ENCODE measurements at regions not wholly inside any gene's neighbourhood (a gene's known extent, or its start where the extent isn't known, plus 50 kb on each side); places are given as distances from the start of the nearest gene placed in this dataset.

DNA sequence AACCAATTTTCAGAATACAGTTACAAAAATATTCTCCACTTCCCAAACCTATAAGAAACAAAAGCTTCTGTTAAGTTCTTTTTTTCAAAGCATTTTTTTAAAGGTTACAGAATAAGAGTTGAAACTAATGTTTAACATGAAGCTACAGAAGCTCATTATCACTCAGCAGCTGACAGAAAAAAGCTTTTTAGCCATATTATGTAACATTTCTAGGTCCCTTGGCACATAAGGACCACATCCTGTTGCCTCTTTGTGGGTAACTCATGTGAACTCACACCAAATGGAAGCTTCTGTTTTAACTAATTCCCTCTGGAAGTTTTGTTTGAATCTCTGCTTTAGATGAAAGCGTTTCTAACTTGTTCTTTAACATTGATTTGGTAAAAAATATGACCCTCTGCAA lies 242.5 kb upstream of the TMPRSS15 start:
- no peak overlapping the region for H3K27ac Mint-ChIP-seq
- no peaks in the 10 kb centered on the region for H3K9me3 Mint-ChIP-seq (ENCODE audit: low read depth)
- ChIA-PET CTCF (no interaction called here), POLR2A (no interaction called here)
- H3K4me1 Mint-ChIP-seq = no peaks in the 10 kb centered on the region
- H3K27me3 Mint-ChIP-seq = no peaks in the 10 kb centered on the region
- H3K4me3 Mint-ChIP-seq = no peak overlapping the region
- H3K36me3 Mint-ChIP-seq (ENCODE audit: low read depth) = no peaks in the 10 kb centered on the region
- intact Hi-C loops (cut with DNase I, micrococcal nuclease) = no loop called here
- DNase-seq (no peak), ATAC-seq (no peak)

DNA sequence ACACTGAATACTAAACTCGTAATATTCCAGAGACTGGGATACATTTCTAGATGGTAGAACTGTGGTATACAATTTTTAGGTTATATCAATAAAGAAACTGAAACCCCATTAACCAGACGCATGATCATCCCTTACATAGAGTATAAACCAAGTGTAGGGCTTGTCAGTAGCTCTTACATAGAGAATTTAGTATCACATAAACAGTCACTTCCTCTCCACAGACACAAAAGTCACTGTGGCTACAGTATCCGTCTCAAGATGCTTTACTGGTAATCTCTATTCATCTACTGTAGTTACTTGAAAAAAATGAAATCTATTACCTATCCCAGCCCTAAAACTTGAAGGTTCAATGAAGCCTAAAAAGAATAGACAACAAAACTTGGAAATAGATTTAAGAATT lies 252.3 kb upstream of the TMPRSS15 start:
- intact Hi-C loops (cut with DNase I, micrococcal nuclease) = no loop called here
- DNase-seq (no peak), ATAC-seq (no peak)
- H3K4me3 Mint-ChIP-seq = no peak overlapping the region
- H3K36me3 Mint-ChIP-seq (ENCODE audit: low read depth) = no peaks in the 10 kb centered on the region
- no peaks in the 10 kb centered on the region for H3K27me3 Mint-ChIP-seq
- no peak overlapping the region for H3K27ac Mint-ChIP-seq
- ChIA-PET CTCF (interaction anchor here (0.7 kb wide), 1 partner anchor 187 kb away, joined by 4 read pairs; no protein-coding TSS in a partner anchor), POLR2A (no interaction called here)
- no peaks in the 10 kb centered on the region for H3K4me1 Mint-ChIP-seq
- peaks cover 6% of the 10 kb centered on the region for H3K9me3 Mint-ChIP-seq (ENCODE audit: low read depth)

DNA sequence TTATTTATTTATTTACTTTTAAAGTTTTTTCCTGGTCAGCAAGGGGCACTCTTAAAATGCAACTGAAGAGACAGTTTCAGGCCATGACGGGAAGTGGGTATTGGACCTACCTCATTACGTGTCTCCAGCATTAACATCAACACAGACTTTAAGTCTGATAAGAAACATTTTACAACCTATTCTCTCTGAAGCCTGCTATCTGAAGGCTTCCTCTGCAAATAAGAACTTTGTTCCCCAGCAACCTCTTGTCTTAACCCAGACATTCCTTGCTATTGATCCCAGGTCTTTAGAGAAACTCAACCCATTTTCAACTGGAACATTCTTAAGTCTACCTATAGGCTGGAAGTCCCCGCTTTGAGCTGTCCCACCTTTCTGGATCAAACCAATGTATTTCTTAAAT lies 258.3 kb upstream of the TMPRSS15 start:
- Mint-ChIP-seq H3K4me1 (no peaks in the 10 kb centered on the region), H3K9me3 (ENCODE audit: low read depth) (peaks cover 7% of the 10 kb centered on the region), H3K27me3 (no peaks in the 10 kb centered on the region), H3K36me3 (ENCODE audit: low read depth) (no peaks in the 10 kb centered on the region), H3K4me3 (no peak overlapping the region), H3K27ac (no peak overlapping the region)
- DNase-seq (no peak), ATAC-seq (no peak)
- intact Hi-C loops (cut with DNase I, micrococcal nuclease) = loop anchor here in 1 of 2 experiments (10.0 kb wide), 1 partner anchor 57 kb away; no protein-coding TSS in a partner anchor
- ChIA-PET POLR2A (no interaction called here), CTCF (no interaction called here)

DNA sequence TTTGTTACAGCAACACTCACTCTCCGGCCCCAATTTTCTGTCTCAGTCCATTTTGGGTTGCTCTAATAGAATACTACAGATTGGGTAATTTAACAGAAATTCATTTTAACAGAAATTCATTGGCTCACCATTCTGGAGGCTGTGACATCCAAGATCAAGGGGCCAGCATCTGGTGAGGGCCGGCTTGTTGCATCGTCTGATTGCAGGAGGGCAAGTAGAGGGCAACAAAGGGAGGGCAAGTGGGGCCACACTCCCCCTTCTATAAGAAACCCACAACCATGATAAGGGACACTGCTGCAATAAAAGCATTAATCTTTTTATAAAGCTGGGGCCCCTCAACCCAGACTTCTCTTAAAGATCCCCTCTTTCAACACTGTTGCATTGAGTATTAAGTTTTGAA lies 260.1 kb upstream of the TMPRSS15 start:
- ChIA-PET POLR2A (no interaction called here), CTCF (no interaction called here)
- Mint-ChIP-seq H3K36me3 (ENCODE audit: low read depth) (no peaks in the 10 kb centered on the region), H3K9me3 (ENCODE audit: low read depth) (peaks cover 13% of the 10 kb centered on the region), H3K4me1 (no peaks in the 10 kb centered on the region), H3K4me3 (no peak overlapping the region), H3K27me3 (no peaks in the 10 kb centered on the region), H3K27ac (no peak overlapping the region)
- ATAC-seq (no peak), DNase-seq (no peak)
- intact Hi-C loops (cut with DNase I, micrococcal nuclease) = loop anchor here in 1 of 2 experiments (10.0 kb wide), 1 partner anchor 59 kb away; no protein-coding TSS in a partner anchor

DNA sequence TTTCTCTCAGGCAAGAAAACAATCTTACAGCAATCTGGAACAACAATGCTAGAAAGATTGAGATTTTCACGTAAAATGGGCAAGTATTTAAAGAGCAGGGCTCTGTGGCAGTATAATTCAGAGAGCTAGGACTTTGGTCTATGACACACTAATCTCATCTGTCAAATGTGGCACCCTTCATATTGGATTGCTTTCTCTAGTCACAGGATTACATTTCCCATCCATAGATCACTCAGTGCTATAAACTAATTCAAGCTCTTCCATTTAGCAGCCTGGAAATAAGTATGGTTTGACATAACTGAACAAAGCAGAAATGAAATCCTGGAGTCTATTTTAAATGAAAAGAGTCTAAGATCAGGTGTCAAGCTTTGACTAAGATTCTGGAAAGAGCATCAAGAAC lies 263.1 kb upstream of the TMPRSS15 start:
- no peaks in the 10 kb centered on the region for H3K36me3 Mint-ChIP-seq (ENCODE audit: low read depth)
- H3K27me3 Mint-ChIP-seq = no peaks in the 10 kb centered on the region
- no peak overlapping the region for H3K4me3 Mint-ChIP-seq
- POLR2A ChIA-PET = no interaction called here
- DNase-seq (no peak), ATAC-seq (no peak)
- no peak overlapping the region for H3K27ac Mint-ChIP-seq
- CTCF ChIA-PET = no interaction called here
- no peaks in the 10 kb centered on the region for H3K4me1 Mint-ChIP-seq
- intact Hi-C loops (cut with DNase I, micrococcal nuclease) = loop anchor here in 1 of 2 experiments (10.0 kb wide), 1 partner anchor 62 kb away; no protein-coding TSS in a partner anchor
- peaks cover 16% of the 10 kb centered on the region for H3K9me3 Mint-ChIP-seq (ENCODE audit: low read depth)

DNA sequence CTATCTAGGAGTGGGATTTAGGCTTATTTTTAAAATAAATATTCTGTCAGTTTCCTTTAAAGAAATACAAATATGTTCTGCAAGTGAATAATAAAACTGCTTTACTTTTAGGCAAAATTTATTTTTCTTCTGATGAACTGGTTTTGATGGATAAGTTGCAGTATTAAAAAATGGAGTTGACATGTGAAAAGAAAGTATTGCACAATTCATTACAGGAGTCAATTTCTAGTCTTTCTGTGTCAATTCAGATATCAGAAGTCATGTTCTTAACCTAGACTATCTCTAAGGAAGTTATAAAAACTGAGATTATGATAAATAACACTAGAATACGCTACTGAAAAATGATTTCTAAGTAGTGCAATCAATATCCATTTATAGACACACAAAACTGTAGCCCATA lies 270.2 kb upstream of the TMPRSS15 start:
- Mint-ChIP-seq H3K4me3 (no peak overlapping the region), H3K27me3 (no peaks in the 10 kb centered on the region), H3K9me3 (ENCODE audit: low read depth) (peaks cover 11% of the 10 kb centered on the region), H3K36me3 (ENCODE audit: low read depth) (no peaks in the 10 kb centered on the region), H3K4me1 (no peaks in the 10 kb centered on the region), H3K27ac (no peak overlapping the region)
- POLR2A ChIA-PET = no interaction called here
- intact Hi-C loops (cut with DNase I, micrococcal nuclease) = no loop called here
- CTCF ChIA-PET = no interaction called here
- ATAC-seq (no peak), DNase-seq (no peak)

DNA sequence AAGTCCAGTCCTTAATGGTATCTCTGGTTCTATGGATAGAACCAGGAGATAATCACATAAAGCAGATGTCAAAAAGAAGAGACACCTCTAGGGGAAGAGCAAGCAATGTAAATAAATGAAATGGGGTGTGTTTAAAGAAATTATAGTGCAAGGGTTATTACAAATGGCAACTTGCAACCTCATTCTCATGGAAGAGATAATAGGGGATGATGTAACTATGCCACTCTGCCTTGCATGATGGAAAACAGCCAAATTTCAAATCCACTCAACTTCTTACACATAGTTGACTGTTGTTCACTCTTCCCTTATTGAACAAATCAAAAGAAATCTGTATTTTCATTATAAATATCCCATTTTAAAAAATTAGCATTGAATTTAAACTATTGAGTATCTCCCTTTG lies 274.0 kb upstream of the TMPRSS15 start:
- POLR2A ChIA-PET = no interaction called here
- peaks cover 6% of the 10 kb centered on the region for H3K9me3 Mint-ChIP-seq (ENCODE audit: low read depth)
- H3K27me3 Mint-ChIP-seq = no peaks in the 10 kb centered on the region
- no peak for DNase-seq
- H3K4me3 Mint-ChIP-seq = no peak overlapping the region
- no peaks in the 10 kb centered on the region for H3K4me1 Mint-ChIP-seq
- CTCF ChIA-PET = interaction anchor here (1.2 kb wide), 1 partner anchor 10 kb away, joined by 3 read pairs; no protein-coding TSS in a partner anchor
- H3K27ac Mint-ChIP-seq = no peak overlapping the region
- intact Hi-C loops (cut with DNase I, micrococcal nuclease) = no loop called here
- no peaks in the 10 kb centered on the region for H3K36me3 Mint-ChIP-seq (ENCODE audit: low read depth)
- no peak for ATAC-seq

DNA sequence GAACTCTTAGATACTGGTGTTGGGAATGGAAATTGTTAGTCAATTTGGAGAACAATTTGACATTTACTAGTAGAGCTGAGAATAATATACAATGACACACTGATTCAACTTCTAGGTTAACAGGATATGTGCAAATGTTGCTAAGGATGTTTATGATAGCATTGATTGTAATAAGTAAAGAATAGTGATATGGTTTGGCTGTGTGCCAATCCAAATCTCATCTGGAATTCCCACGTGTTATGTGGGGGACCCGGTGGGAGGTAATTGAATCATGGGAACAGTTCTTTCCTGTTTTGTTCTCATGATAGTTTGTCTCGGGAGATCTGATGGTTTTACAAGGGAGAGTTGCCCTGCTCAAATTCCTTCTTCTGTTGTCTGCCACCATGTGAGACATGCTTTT lies 302.4 kb upstream of the TMPRSS15 start:
- Mint-ChIP-seq H3K27ac (no peak overlapping the region), H3K27me3 (no peaks in the 10 kb centered on the region), H3K36me3 (ENCODE audit: low read depth) (no peaks in the 10 kb centered on the region), H3K4me3 (no peak overlapping the region), H3K9me3 (ENCODE audit: low read depth) (peaks cover 5% of the 10 kb centered on the region), H3K4me1 (no peaks in the 10 kb centered on the region)
- intact Hi-C loops (cut with DNase I, micrococcal nuclease) = no loop called here
- CTCF ChIA-PET = no interaction called here
- DNase-seq (no peak), ATAC-seq (no peak)
- POLR2A ChIA-PET = no interaction called here

DNA sequence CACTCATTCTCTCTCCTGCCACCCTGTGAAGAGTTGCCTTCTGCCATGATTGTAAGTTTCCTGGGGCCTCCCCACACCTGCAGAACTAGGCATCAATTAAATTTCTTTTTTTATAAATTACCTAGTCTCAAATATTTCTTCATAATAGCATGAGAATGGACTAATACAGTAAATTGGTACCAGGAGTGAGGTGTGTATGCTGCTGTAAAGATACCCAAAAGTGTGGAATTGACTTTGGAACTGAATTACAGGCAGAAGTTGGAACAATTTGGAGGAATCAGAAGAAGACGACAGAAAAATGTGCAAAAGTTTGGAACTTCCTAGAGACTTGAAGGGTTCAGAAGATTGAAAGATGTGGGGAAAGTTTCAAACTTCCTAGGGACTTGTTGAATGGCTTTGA lies 308.1 kb upstream of the TMPRSS15 start:
- DNase-seq (no peak), ATAC-seq (no peak)
- peaks cover 10% of the 10 kb centered on the region for H3K9me3 Mint-ChIP-seq (ENCODE audit: low read depth)
- H3K27ac Mint-ChIP-seq = no peak overlapping the region
- H3K27me3 Mint-ChIP-seq = no peaks in the 10 kb centered on the region
- H3K4me3 Mint-ChIP-seq = no peak overlapping the region
- no peaks in the 10 kb centered on the region for H3K4me1 Mint-ChIP-seq
- ChIA-PET POLR2A (no interaction called here), CTCF (no interaction called here)
- intact Hi-C loops (cut with DNase I, micrococcal nuclease) = no loop called here
- no peaks in the 10 kb centered on the region for H3K36me3 Mint-ChIP-seq (ENCODE audit: low read depth)

DNA sequence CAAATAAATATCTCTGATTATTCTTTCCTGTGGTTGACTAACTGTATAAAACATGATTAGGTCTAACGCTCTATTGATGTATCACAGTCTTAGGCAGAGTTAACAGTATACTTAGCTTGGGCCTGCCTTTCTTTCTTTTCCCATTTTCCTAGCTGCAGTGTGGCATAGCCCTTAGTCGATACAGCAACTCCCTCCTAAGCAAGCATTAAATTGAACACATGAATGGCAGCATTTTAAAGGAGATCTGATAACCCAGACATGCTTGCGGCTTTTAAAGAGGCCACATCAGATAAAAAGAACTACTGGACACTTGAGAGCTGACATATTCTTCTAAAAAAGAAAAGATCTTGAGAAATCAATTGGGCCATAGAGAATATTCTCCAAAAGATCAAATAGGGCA lies 312.0 kb upstream of the TMPRSS15 start:
- DNase-seq = no peak
- intact Hi-C loops (cut with DNase I, micrococcal nuclease) = no loop called here
- Mint-ChIP-seq H3K9me3 (ENCODE audit: low read depth) (peaks cover 4% of the 10 kb centered on the region), H3K27me3 (no peaks in the 10 kb centered on the region), H3K4me1 (no peaks in the 10 kb centered on the region), H3K27ac (no peak overlapping the region), H3K36me3 (ENCODE audit: low read depth) (no peaks in the 10 kb centered on the region), H3K4me3 (no peak overlapping the region)
- no peak for ATAC-seq
- CTCF ChIA-PET = no interaction called here
- POLR2A ChIA-PET = no interaction called here

DNA sequence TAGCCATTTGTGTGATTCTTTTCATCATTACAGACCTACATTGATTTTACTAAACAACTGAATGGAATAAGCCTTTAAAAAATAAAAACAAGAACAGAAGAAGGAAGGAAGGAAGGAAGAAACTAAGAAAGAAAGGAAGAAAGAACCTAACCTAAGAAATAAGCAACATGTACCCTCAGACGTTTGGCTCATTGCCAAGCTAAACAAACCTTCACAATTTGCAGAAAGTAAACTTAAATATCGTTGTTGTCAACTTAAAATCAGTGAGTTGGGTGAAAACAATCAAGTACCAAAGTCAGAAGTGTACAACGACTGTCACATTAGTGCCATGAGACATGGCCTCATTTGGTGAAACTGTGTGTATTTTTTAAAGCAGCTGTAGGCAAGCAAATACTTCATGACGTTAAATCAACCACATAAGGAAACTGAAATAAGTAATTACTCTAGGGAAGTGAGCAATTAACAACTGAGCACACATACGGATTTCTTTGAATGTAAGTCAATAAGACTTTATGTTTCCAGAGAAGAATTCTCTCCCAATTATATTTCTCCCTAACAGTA lies 313.1 kb upstream of the TMPRSS15 start:
- H3K36me3 Mint-ChIP-seq (ENCODE audit: low read depth) = no peaks in the 10 kb centered on the region
- intact Hi-C loops (cut with DNase I, micrococcal nuclease) = no loop called here
- no peak overlapping the region for H3K4me3 Mint-ChIP-seq
- H3K9me3 Mint-ChIP-seq (ENCODE audit: low read depth) = peaks cover 4% of the 10 kb centered on the region
- ChIA-PET CTCF (no interaction called here), POLR2A (no interaction called here)
- no peak for DNase-seq
- H3K27ac Mint-ChIP-seq = no peak overlapping the region
- H3K27me3 Mint-ChIP-seq = no peaks in the 10 kb centered on the region
- no peaks in the 10 kb centered on the region for H3K4me1 Mint-ChIP-seq
- ATAC-seq = no peak

DNA sequence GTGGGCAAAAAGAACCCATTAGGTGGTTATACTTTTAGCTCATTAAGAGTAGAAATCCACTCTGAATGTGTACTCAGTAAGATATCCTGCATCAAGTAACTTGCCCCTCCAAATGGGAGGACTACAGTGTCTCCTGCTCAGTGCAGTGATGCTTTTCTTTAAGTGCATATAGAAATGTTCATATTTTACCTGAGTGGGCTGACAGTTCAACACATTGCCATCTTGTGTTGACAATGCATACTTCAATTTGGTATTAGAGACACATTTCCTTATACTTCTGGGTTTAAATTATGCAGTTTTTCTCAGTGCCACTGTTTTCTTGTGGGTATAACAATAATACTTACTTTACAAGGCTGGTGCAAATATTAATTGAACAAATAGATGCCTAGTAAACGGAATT lies 318.6 kb upstream of the TMPRSS15 start:
- ATAC-seq = no peak
- POLR2A ChIA-PET = no interaction called here
- CTCF ChIA-PET = no interaction called here
- no peak overlapping the region for H3K4me3 Mint-ChIP-seq
- intact Hi-C loops (cut with DNase I, micrococcal nuclease) = no loop called here
- no peaks in the 10 kb centered on the region for H3K36me3 Mint-ChIP-seq (ENCODE audit: low read depth)
- H3K4me1 Mint-ChIP-seq = no peaks in the 10 kb centered on the region
- no peak for DNase-seq
- peaks cover 3% of the 10 kb centered on the region for H3K9me3 Mint-ChIP-seq (ENCODE audit: low read depth)
- no peaks in the 10 kb centered on the region for H3K27me3 Mint-ChIP-seq
- H3K27ac Mint-ChIP-seq = no peak overlapping the region

DNA sequence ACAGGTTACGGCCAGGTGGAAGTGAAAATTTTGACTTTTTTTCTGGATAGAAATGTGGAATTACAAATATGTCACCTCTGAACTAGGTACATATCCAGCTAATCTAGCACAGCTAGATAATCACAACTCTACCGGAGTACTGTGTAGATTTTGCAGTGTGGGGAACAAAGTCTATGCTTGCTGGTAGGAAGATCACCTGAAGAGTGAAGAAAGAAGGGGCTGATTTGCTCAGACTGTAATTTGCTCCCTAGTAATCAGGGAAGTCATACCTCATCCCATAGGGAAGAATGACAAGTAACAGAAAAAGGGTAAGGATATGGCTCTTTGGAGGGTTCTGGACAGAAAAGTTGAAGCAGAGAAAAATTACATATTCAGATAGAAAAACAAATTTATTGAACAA lies 319.6 kb upstream of the TMPRSS15 start:
- Mint-ChIP-seq H3K27me3 (no peaks in the 10 kb centered on the region), H3K9me3 (ENCODE audit: low read depth) (peaks cover 3% of the 10 kb centered on the region), H3K36me3 (ENCODE audit: low read depth) (no peaks in the 10 kb centered on the region), H3K4me3 (no peak overlapping the region), H3K27ac (no peak overlapping the region), H3K4me1 (no peaks in the 10 kb centered on the region)
- ChIA-PET POLR2A (no interaction called here), CTCF (no interaction called here)
- no peak for DNase-seq
- intact Hi-C loops (cut with DNase I, micrococcal nuclease) = no loop called here
- no peak for ATAC-seq
